K562 (cell line): ENCODE measurements at regions not wholly inside any gene's neighbourhood (a gene's known extent, or its start where the extent isn't known, plus 50 kb on each side); places are given as distances from the start of the nearest gene placed in this dataset.

Experiments
- ATAC-seq: fragments of 200-7000 bp; cut with Tn5 transposase; 3 replicates; pipeline ENCODE4 v1.9.1; 2020; ENCODE audit warnings: moderate library complexity
- BruUV-seq: library from RNA; stranded (reverse); fragments of 400-500 nt; replicated peaks from 2 replicates; lab custom pipeline; 2021; lab: Mats Ljungman, UMichigan
- CTCF ChIA-PET: fragments of 300-600 bp; formaldehyde crosslinking; extraction: SDS; loops from one replicate; lab custom pipeline; 2021; ENCODE audit warnings: low intra/inter-chr PET ratio; lab: Yijun Ruan, JAX
- POLR2A ChIA-PET: fragments of 300-600, 350-650 bp; sonication (Branson Sonifier 250); formaldehyde crosslinking; extraction: SDS; loops from one replicate; lab custom pipeline; 2021; ENCODE audit warnings: antibody characterized with exemption, inconsistent platforms; lab: Yijun Ruan, JAX
- DNase-seq, 4 experiments: peaks; one replicate each; pipeline versions ENCODE4 v3.0.0 to v3.0.0-alpha.2; 2011 to 2018; ENCODE audit warnings: low spot score in 3 of 4, mixed read lengths in 3 of 4; ENCODE audit errors: extremely low read depth in 1 of 4
- FAIRE-seq: peaks from 2 replicates; lab custom pipeline; 2011; peaks lifted over from hg19 to GRCh38; lab: Jason Lieb, UNC
- H2AFZ ChIP-seq: 2 replicates; pipeline ENCODE4 v1.6.0; 2011; ENCODE audit warnings: low read depth, low read length, control low read depth, inconsistent platforms
- H3K27ac ChIP-seq: fragments of 200-600 bp; 3 replicates; pipeline ENCODE4 v1.8.0; 2011; ENCODE audit warnings: low read depth, mild to moderate bottlenecking, control low read depth, inconsistent platforms, low read length, moderate library complexity, mixed read lengths; ENCODE audit errors: extremely low read depth
- H3K27me3 ChIP-seq, 2 experiments: fragments of 300-600 bp in 1 of 2; 2 replicates in 1 of 2; 3 replicates in 1 of 2; pipeline versions ENCODE4 v1.6.0 to v1.8.0; 2011; ENCODE audit warnings: inconsistent platforms in 2 of 2, low read length in 2 of 2, mild to moderate bottlenecking in 1 of 2, mixed read lengths in 1 of 2, moderate library complexity in 1 of 2; ENCODE audit not compliant: control insufficient read depth in 2 of 2, insufficient read depth in 2 of 2
- H3K36me3 ChIP-seq: fragments of 300-600 bp; 3 replicates; pipeline ENCODE4 v1.8.0; 2011; ENCODE audit warnings: mild to moderate bottlenecking, low read length, inconsistent platforms; ENCODE audit not compliant: control insufficient read depth, insufficient read depth
- H3K4me1 ChIP-seq, 2 experiments: fragments of 200-600 bp in 1 of 2; replicated peaks in 1 of 2; 2 replicates in 1 of 2; 3 replicates in 1 of 2; pipeline versions ENCODE4 v1.5.1 to v1.8.0; 2011; ENCODE audit warnings: inconsistent platforms in 2 of 2, low read length in 2 of 2, mild to moderate bottlenecking in 1 of 2, mixed read lengths in 1 of 2, moderate library complexity in 1 of 2; ENCODE audit not compliant: control insufficient read depth in 2 of 2, insufficient read depth in 2 of 2
- H3K4me2 ChIP-seq: 2 replicates; pipeline ENCODE4 v1.6.1; 2011; ENCODE audit warnings: low read length, control low read depth, inconsistent platforms, mixed read lengths; ENCODE audit not compliant: insufficient read depth
- H3K4me3 ChIP-seq: fragments of 200-600 bp; sonication (generic), shearing (Covaris generic); 2 replicates; pipeline ENCODE4 v1.5.1; 2016; ENCODE audit warnings: control low read depth, inconsistent platforms
- H3K79me2 ChIP-seq: fragments of 200-600 bp; 3 replicates; pipeline ENCODE4 v1.8.0; 2011; ENCODE audit warnings: low read length, inconsistent platforms; ENCODE audit not compliant: control insufficient read depth, insufficient read depth
- H3K9ac ChIP-seq, 2 experiments: 2 replicates each; pipeline versions ENCODE4 v1.6.0 to v1.6.1; 2011; ENCODE audit warnings: low read depth in 2 of 2, low read length in 2 of 2, control low read depth in 1 of 2, inconsistent platforms in 1 of 2, mild to moderate bottlenecking in 1 of 2, mixed read lengths in 1 of 2; ENCODE audit not compliant: insufficient read depth in 1 of 2
- H3K9me1 ChIP-seq: one replicate; pipeline ENCODE4 v1.6.0; 2011; ENCODE audit warnings: inconsistent platforms, mild to moderate bottlenecking, low read length, moderate library complexity; ENCODE audit not compliant: control insufficient read depth, insufficient read depth
- H3K9me3 ChIP-seq: replicated peaks from 2 replicates; pipeline ENCODE4 v1.5.1; 2011; ENCODE audit warnings: low read depth, low read length, inconsistent platforms; ENCODE audit not compliant: control insufficient read depth, insufficient read depth
- H4K20me1 ChIP-seq: replicated peaks from 2 replicates; pipeline ENCODE4 v1.6.1; 2011; ENCODE audit warnings: low read length, inconsistent platforms, mixed read lengths; ENCODE audit not compliant: control insufficient read depth, insufficient read depth
- FOS ChIP-seq: IDR thresholded peaks from 3 replicates; pipeline ENCODE4 v1.6.1; 2011; ENCODE audit not compliant: insufficient read length; ENCODE audit errors: extremely low read depth
- POLR2AphosphoS2 ChIP-seq: IDR thresholded peaks from 2 replicates; pipeline ENCODE4 v1.6.1; 2012; ENCODE audit warnings: low read length, improper control_type of control experiment
- ZNF41 ChIP-seq: fragments of 250-450 bp; sonication (Bioruptor Pico); conservative IDR thresholded peaks from 2 replicates; pipeline ENCODE4 v1.4.0; 2020; ENCODE audit warnings: mild to moderate bottlenecking
- WGBS: fragments of 100-300 bp; shearing (Covaris generic); methylation state at CpG from one replicate; pipeline ENCODE4 v1.1.6; 2016; ENCODE audit warnings: low coverage, mixed read lengths; ENCODE audit not compliant: insufficient coverage; ENCODE audit errors: missing lambda C conversion rate; 5-methylcytosine and 5-hydroxymethylcytosine counted together
- in situ Hi-C: fragments of 300-500 bp; cut with MboI; formaldehyde crosslinking; loops from 4 replicates; pipeline ENCODE4 v1.15.0; 2018; ENCODE audit warnings: inconsistent platforms, mixed read lengths
- intact Hi-C: fragments of 100-400 bp; cut with micrococcal nuclease; formaldehyde crosslinking; loops from 2 replicates; pipeline ENCODE4 v1.14.2; 2022

GRCh38 chr1:87421809-87422208 lies 93.1 kb downstream of the LMO4 start:
- intact Hi-C loops: no loop called here
- Histone ChIP-seq H3K36me3 (no peaks in the 10 kb centered on the region), H3K9ac (no peak overlapping the region), H2AFZ (no peak overlapping the region), H3K4me1 (no peaks in the 10 kb centered on the region), H3K27me3 (peaks cover 0 to under 1% of the 10 kb centered on the region in 2 experiments; a peak in 1 of 5 replicates), H3K9me1 (no peaks in the 10 kb centered on the region), H4K20me1 (no peaks in the 10 kb centered on the region), H3K79me2 (no peaks in the 10 kb centered on the region), H3K9me3 (no peaks in the 10 kb centered on the region), H3K27ac (no peak overlapping the region), H3K4me3 (no peak overlapping the region), H3K4me2 (no peak overlapping the region)
- in situ Hi-C loops: no loop called here
- no peak for TF ChIP-seq POLR2AphosphoS2
- DNase-seq (no peak), ATAC-seq (no peak), FAIRE-seq (no peak)
- POLR2A ChIA-PET: no interaction called here
- BruUV-seq: no TSS peak
- CTCF ChIA-PET: interaction anchor here (0.6 kb wide), 1 partner anchor 1187 kb away, joined by 3 read pairs; no protein-coding TSS in a partner anchor

GRCh38 chr1:87424541-87424940 lies 95.9 kb downstream of the LMO4 start:
- Histone ChIP-seq H3K4me1 (no peaks in the 10 kb centered on the region), H3K27me3 (peaks cover 0 to 5% of the 10 kb centered on the region in 2 experiments; a peak in 2 of 5 replicates), H3K27ac (no peak overlapping the region), H3K9me1 (no peaks in the 10 kb centered on the region), H2AFZ (no peak overlapping the region), H4K20me1 (no peaks in the 10 kb centered on the region), H3K79me2 (no peaks in the 10 kb centered on the region)
- CTCF ChIA-PET: no interaction called here
- FAIRE-seq: no peak
- TF ChIP-seq FOS (no peak), ZNF41 (CRISPR knock-in tag) (no peak)
- TF ChIP-seq, all 486 proteins: peak for 0
- in situ Hi-C loops: no loop called here
- POLR2A ChIA-PET: no interaction called here
- 10% methylated on average over 1 of the region's 1 CpG for WGBS
- Histone ChIP-seq H3K4me2 (no peak overlapping the region), H3K9me3 (no peaks in the 10 kb centered on the region), H3K36me3 (no peaks in the 10 kb centered on the region), H3K9ac (no peak overlapping the region), H3K4me3 (no peak overlapping the region)
- ATAC-seq (no peak), DNase-seq (no peak)
- BruUV-seq: no TSS peak
- intact Hi-C loops: no loop called here
